ENCODE measurements at regions not wholly inside any gene's neighbourhood (a gene's known extent, or its start where the extent isn't known, plus 50 kb on each side); places are given as distances from the start of the nearest gene placed in this dataset.
"Not testable (repeated sequence)": the region's sequence is repeated elsewhere in the genome, so short reads cannot be mapped to it uniquely, and the experiment has no call there.

DNA sequence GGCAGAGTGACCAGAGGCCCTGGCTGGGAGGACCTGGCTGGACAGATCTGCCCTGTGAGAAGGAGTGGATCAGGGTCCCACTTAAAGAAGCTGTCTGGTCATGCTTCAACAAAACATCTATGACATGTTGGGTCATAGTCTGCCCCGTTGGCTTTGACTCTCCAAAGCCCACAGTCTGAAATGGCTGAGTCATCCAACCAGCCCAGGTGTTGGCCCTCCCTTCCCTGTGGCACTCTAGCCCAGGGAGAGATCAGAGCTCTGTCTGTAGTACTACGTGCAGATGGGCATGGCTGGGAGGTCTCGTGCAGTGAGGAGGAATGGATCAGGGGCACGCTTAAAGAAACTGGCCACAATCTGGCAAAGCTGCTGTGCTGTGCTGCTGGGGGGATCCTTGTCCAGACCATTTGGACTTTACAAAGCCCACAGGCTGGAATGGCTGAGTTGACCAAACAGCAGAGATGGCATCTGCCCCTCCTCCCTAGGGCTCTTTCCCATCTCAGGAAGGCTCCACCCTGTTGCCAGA lies 206.1 kb downstream of the TUSC1 start:
- Histone ChIP-seq H3K36me3 (ENCODE audit: control insufficient read depth, insufficient read depth, low read length) (no peaks in the 10 kb centered on the region), H3K27ac (ENCODE audit: low read depth, low read length, severe bottlenecking) (no peak overlapping the region), H3K9me3 (ENCODE audit: control insufficient read depth, low read length) (no peaks in the 10 kb centered on the region), H3K4me3 (ENCODE audit: extremely low read depth, insufficient read depth, low read length, poor library complexity, severe bottlenecking) (no peak overlapping the region), H3K4me1 (ENCODE audit: control insufficient read depth, insufficient read depth, low read length, poor library complexity, severe bottlenecking) (no peaks in the 10 kb centered on the region)
- WGBS, 2 experiments (ENCODE audit: insufficient coverage in 2 of 2): 87 to 92% methylated on average over 3 to 4 of the region's 4 CpGs

DNA sequence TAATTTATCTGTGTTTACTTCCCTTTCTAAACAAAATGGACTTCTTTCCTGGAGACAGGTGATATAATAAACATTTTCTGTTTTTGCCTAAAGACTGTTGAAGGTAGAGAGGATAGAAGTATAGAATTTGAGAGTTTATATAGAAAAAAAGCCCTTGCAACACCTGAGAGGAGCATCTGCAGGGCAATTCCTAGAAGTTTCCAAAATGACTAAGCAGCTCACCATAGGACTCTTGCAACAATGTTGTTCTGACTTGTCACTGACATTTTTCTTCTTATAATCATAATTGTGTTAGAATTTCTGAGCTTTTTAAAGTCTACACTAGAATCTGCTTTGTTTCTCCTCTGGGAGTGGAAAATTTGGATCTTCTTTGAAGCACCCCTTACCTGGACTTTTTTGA lies 216.8 kb downstream of the TUSC1 start:
- Histone ChIP-seq H3K36me3 (ENCODE audit: control insufficient read depth, insufficient read depth, low read length) (no peaks in the 10 kb centered on the region), H3K4me1 (ENCODE audit: control insufficient read depth, insufficient read depth, low read length, poor library complexity, severe bottlenecking) (no peaks in the 10 kb centered on the region), H3K27ac (ENCODE audit: low read depth, low read length, severe bottlenecking) (no peak overlapping the region), H3K4me3 (ENCODE audit: extremely low read depth, insufficient read depth, low read length, poor library complexity, severe bottlenecking) (no peak overlapping the region), H3K9me3 (ENCODE audit: control insufficient read depth, low read length) (no peaks in the 10 kb centered on the region)

GRCh38 chr9:25453875-25454274 lies 224.4 kb downstream of the TUSC1 start:
- WGBS, 2 experiments (ENCODE audit: insufficient coverage in 2 of 2): 80 to 86% methylated on average over 1 of the region's 2 CpGs
- no peaks in the 10 kb centered on the region for H3K9me3 ChIP-seq (ENCODE audit: control insufficient read depth, low read length)
- no peaks in the 10 kb centered on the region for H3K36me3 ChIP-seq (ENCODE audit: control insufficient read depth, insufficient read depth, low read length)
- H3K4me1 ChIP-seq (ENCODE audit: control insufficient read depth, insufficient read depth, low read length, poor library complexity, severe bottlenecking): no peaks in the 10 kb centered on the region
- no peak overlapping the region for H3K27ac ChIP-seq (ENCODE audit: low read depth, low read length, severe bottlenecking)
- no peak overlapping the region for H3K4me3 ChIP-seq (ENCODE audit: extremely low read depth, insufficient read depth, low read length, poor library complexity, severe bottlenecking)

- Histone ChIP-seq H3K4me1 (ENCODE audit: control insufficient read depth, insufficient read depth, low read length, poor library complexity, severe bottlenecking) (no peaks in the 10 kb centered on the region), H3K4me3 (ENCODE audit: extremely low read depth, insufficient read depth, low read length, poor library complexity, severe bottlenecking) (no peak overlapping the region), H3K36me3 (ENCODE audit: control insufficient read depth, insufficient read depth, low read length) (no peaks in the 10 kb centered on the region), H3K27ac (ENCODE audit: low read depth, low read length, severe bottlenecking) (no peak overlapping the region), H3K9me3 (ENCODE audit: control insufficient read depth, low read length) (no peaks in the 10 kb centered on the region)
- WGBS, 2 experiments (ENCODE audit: insufficient coverage in 2 of 2): no CpG with 5 or more reads among the region's 3 CpGs
These were observed 228.7 kb downstream of the TUSC1 start for GRCh38 chr9:25449503-25449902.

GRCh38 chr9:25445721-25446120 lies 232.5 kb downstream of the TUSC1 start:
- not testable (repeated sequence) for H3K9me3 ChIP-seq (ENCODE audit: control insufficient read depth, low read length); H3K4me1 ChIP-seq (ENCODE audit: control insufficient read depth, insufficient read depth, low read length, poor library complexity, severe bottlenecking); H3K27ac ChIP-seq (ENCODE audit: low read depth, low read length, severe bottlenecking); H3K4me3 ChIP-seq (ENCODE audit: extremely low read depth, insufficient read depth, low read length, poor library complexity, severe bottlenecking); H3K36me3 ChIP-seq (ENCODE audit: control insufficient read depth, insufficient read depth, low read length)
- WGBS, 2 experiments (ENCODE audit: insufficient coverage in 2 of 2): 91% methylated on average over 4 of the region's 13 CpGs; no CpG with 5 or more reads in 1 of the 2 experiments

DNA sequence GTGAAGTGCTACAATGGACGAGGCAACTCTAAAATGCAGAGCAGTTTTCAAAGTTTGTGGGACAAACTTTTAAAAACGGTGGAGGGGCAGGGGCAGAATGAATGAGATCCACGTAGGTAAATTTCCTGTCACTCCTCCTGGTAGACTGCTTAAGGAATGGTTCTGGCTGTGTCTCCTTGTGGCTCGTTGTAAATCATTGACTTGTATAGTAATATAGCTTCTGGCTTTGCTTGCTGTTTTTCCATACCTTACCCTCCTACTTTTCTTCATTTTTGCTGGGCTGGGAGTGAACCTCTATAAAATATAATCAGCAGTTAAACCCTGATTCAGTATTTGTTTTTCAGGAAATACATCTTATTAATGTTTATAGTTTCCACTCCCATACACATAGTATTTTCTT lies 235.7 kb downstream of the TUSC1 start:
- Histone ChIP-seq H3K9me3 (ENCODE audit: control insufficient read depth, low read length) (no peaks in the 10 kb centered on the region), H3K4me3 (ENCODE audit: extremely low read depth, insufficient read depth, low read length, poor library complexity, severe bottlenecking) (no peak overlapping the region), H3K36me3 (ENCODE audit: control insufficient read depth, insufficient read depth, low read length) (no peaks in the 10 kb centered on the region), H3K27ac (ENCODE audit: low read depth, low read length, severe bottlenecking) (no peak overlapping the region), H3K4me1 (ENCODE audit: control insufficient read depth, insufficient read depth, low read length, poor library complexity, severe bottlenecking) (no peaks in the 10 kb centered on the region)
- WGBS, 2 experiments (ENCODE audit: insufficient coverage in 2 of 2): 76 to 93% methylated on average over 2 to 3 of the region's 4 CpGs

DNA sequence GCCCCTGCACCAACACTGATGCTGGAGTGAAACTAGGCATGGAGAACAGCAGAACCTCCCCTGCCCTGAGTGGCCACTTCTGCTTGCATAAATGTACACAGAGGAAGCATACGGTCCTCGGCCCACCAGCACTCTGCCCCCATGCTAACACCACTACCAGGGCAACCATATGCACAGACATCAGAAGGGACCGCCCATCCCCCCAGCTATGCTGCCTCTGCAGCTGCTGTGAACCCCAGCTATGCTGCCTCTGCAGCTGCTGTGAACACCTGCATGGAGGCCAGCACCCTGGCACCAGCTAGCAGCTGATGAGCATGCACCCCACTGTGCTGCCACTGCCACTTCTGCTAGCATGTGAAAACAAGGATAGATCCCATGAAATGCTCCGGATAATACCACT lies 250.3 kb downstream of the TUSC1 start:
- Histone ChIP-seq H3K4me1 (ENCODE audit: control insufficient read depth, insufficient read depth, low read length, poor library complexity, severe bottlenecking) (no peaks in the 10 kb centered on the region), H3K27ac (ENCODE audit: low read depth, low read length, severe bottlenecking) (no peak overlapping the region), H3K36me3 (ENCODE audit: control insufficient read depth, insufficient read depth, low read length) (no peaks in the 10 kb centered on the region), H3K4me3 (ENCODE audit: extremely low read depth, insufficient read depth, low read length, poor library complexity, severe bottlenecking) (no peak overlapping the region), H3K9me3 (ENCODE audit: control insufficient read depth, low read length) (peaks cover 5% of the 10 kb centered on the region)
- whole genome bisulfite sequencing, 2 experiments (ENCODE audit: insufficient coverage in 2 of 2): 89 to 92% methylated on average over 1 to 4 of the region's 4 CpGs

DNA sequence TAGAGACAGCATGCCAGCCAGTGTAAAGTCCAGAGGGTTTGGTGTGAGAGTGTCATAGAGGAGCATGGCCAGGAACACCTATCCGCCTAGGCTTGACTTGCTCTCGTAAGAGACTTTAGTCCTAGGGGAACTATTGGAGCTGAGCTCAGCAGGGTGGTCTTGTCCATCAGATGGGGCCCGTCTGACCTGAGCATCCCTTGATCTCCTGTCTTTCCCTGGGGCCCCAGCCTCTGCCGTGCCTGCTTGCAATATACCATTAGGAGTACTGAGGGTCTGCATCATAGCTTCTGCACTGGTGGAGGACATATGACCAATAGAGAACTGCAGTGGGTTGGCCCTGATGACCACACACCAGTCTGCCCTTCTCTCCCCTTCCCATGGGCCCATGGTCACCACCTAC lies 251.0 kb downstream of the TUSC1 start:
- 67 to 84% methylated on average over 3 to 4 of the region's 4 CpGs for WGBS, 2 experiments (ENCODE audit: insufficient coverage in 2 of 2)
- no peaks in the 10 kb centered on the region for H3K4me1 ChIP-seq (ENCODE audit: control insufficient read depth, insufficient read depth, low read length, poor library complexity, severe bottlenecking)
- no peaks in the 10 kb centered on the region for H3K36me3 ChIP-seq (ENCODE audit: control insufficient read depth, insufficient read depth, low read length)
- no peak overlapping the region for H3K4me3 ChIP-seq (ENCODE audit: extremely low read depth, insufficient read depth, low read length, poor library complexity, severe bottlenecking)
- H3K9me3 ChIP-seq (ENCODE audit: control insufficient read depth, low read length): peaks cover 5% of the 10 kb centered on the region
- no peak overlapping the region for H3K27ac ChIP-seq (ENCODE audit: low read depth, low read length, severe bottlenecking)

GRCh38 chr9:25421560-25421959 lies 256.7 kb downstream of the TUSC1 start:
- Histone ChIP-seq H3K9me3 (ENCODE audit: control insufficient read depth, low read length) (peaks cover 5% of the 10 kb centered on the region), H3K27ac (ENCODE audit: low read depth, low read length, severe bottlenecking) (no peak overlapping the region), H3K4me3 (ENCODE audit: extremely low read depth, insufficient read depth, low read length, poor library complexity, severe bottlenecking) (no peak overlapping the region), H3K4me1 (ENCODE audit: control insufficient read depth, insufficient read depth, low read length, poor library complexity, severe bottlenecking) (no peaks in the 10 kb centered on the region), H3K36me3 (ENCODE audit: control insufficient read depth, insufficient read depth, low read length) (no peaks in the 10 kb centered on the region)
- WGBS, 2 experiments (ENCODE audit: insufficient coverage in 2 of 2): no CpG with 5 or more reads among the region's 1 CpG

DNA sequence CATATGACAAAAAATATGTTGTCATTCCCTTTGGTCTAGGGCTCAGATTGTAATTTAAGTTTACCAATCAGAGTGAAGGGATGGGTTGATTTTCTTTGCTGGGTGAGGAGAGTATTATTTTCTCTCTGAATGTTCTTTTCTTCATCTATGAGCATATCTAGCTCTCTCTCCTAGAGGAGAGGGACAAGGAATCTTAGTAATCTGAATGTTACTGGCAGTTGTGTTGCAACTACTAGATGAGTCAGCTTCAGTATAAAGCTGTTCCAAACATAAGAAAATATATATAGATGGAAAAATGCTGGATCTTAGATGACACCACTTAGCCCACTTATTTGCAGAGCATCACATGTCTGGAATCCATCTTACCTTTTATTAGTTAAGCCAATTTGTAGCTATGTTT lies 259.3 kb downstream of the TUSC1 start:
- no peaks in the 10 kb centered on the region for H3K9me3 ChIP-seq (ENCODE audit: control insufficient read depth, low read length)
- H3K4me1 ChIP-seq (ENCODE audit: control insufficient read depth, insufficient read depth, low read length, poor library complexity, severe bottlenecking): no peaks in the 10 kb centered on the region
- H3K36me3 ChIP-seq (ENCODE audit: control insufficient read depth, insufficient read depth, low read length): no peaks in the 10 kb centered on the region
- no peak overlapping the region for H3K27ac ChIP-seq (ENCODE audit: low read depth, low read length, severe bottlenecking)
- H3K4me3 ChIP-seq (ENCODE audit: extremely low read depth, insufficient read depth, low read length, poor library complexity, severe bottlenecking): no peak overlapping the region

DNA sequence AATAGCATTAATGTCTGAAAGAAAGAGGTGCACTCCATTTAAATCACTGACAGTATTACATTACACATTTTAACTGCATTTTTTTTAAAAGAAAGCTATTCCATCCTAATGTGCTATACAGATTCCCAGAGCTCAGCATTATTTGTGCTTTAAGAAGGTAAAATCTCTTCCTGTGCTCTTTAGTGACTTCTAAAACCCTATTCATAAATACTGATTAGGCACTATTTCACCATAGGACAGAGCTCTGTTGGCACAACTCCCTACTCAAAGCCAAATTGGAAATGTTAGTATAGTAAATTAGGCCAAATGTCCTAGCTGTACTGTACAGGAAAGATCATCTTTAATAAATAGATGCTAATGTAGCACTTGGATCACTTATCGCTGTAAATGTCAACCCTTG lies 262.5 kb downstream of the TUSC1 start:
- WGBS, 2 experiments (ENCODE audit: insufficient coverage in 2 of 2): 100% methylated on average over 1 of the region's 1 CpG; no CpG with 5 or more reads in 1 of the 2 experiments
- Histone ChIP-seq H3K27ac (ENCODE audit: low read depth, low read length, severe bottlenecking) (no peak overlapping the region), H3K36me3 (ENCODE audit: control insufficient read depth, insufficient read depth, low read length) (no peaks in the 10 kb centered on the region), H3K4me1 (ENCODE audit: control insufficient read depth, insufficient read depth, low read length, poor library complexity, severe bottlenecking) (no peaks in the 10 kb centered on the region), H3K4me3 (ENCODE audit: extremely low read depth, insufficient read depth, low read length, poor library complexity, severe bottlenecking) (no peak overlapping the region), H3K9me3 (ENCODE audit: control insufficient read depth, low read length) (no peaks in the 10 kb centered on the region)

GRCh38 chr9:25412646-25413045 lies 265.6 kb downstream of the TUSC1 start:
- Histone ChIP-seq H3K4me1 (ENCODE audit: control insufficient read depth, insufficient read depth, low read length, poor library complexity, severe bottlenecking) (no peaks in the 10 kb centered on the region), H3K9me3 (ENCODE audit: control insufficient read depth, low read length) (no peaks in the 10 kb centered on the region), H3K4me3 (ENCODE audit: extremely low read depth, insufficient read depth, low read length, poor library complexity, severe bottlenecking) (no peak overlapping the region), H3K27ac (ENCODE audit: low read depth, low read length, severe bottlenecking) (no peak overlapping the region), H3K36me3 (ENCODE audit: control insufficient read depth, insufficient read depth, low read length) (no peaks in the 10 kb centered on the region)
- no CpG with 5 or more reads among the region's 1 CpG for WGBS, 2 experiments (ENCODE audit: insufficient coverage in 2 of 2)
